ENCODE measurements at regions not wholly inside any gene's neighbourhood (a gene's known extent, or its start where the extent isn't known, plus 50 kb on each side); places are given as distances from the start of the nearest gene placed in this dataset.

- 80% methylated on average over 4 of the region's 4 CpGs for WGBS
- Histone ChIP-seq H3K27me3 (ENCODE audit: control insufficient read depth in 4 of 4, insufficient read depth in 4 of 4, low read length in 3 of 4) (no peaks in the 10 kb centered on the region), H3K36me3 (ENCODE audit: control insufficient read depth in 4 of 4, insufficient read depth in 3 of 4, low read depth in 1 of 4, low read length in 3 of 4) (no peaks in the 10 kb centered on the region), H3K4me3 (ENCODE audit: low read depth in 1 of 3, low read length in 3 of 3) (no peak overlapping the region), H3K27ac (ENCODE audit: low read depth in 1 of 2, low read length in 2 of 2) (no peak overlapping the region), H3K9me3 (ENCODE audit: control insufficient read depth in 4 of 4, low read length in 3 of 4) (peaks cover 0 to 1% (median 0%) of the 10 kb centered on the region in 4 donors), H3K9ac (ENCODE audit: low read depth in 1 of 2, low read length in 2 of 2) (no peak overlapping the region), H3K4me1 (ENCODE audit: control insufficient read depth in 4 of 4, insufficient read depth in 4 of 4, low read length in 3 of 4) (no peaks in the 10 kb centered on the region)
- TF ChIP-seq NR2F2 (IDR thresholded peaks at IDR 0.05), result no peak
- no peak for TF ChIP-seq ATF3 (IDR thresholded peaks at IDR 0.05)
- no peak for TF ChIP-seq TAF1 (conservative IDR thresholded peaks at IDR 0.05)
- TF ChIP-seq RXRA (IDR thresholded peaks at IDR 0.05), result no peak
- TF ChIP-seq REST (IDR thresholded peaks at IDR 0.05), result no peak
- no peak for TF ChIP-seq CTCF (IDR thresholded peaks at IDR 0.05; ENCODE audit: low read depth, low read length, missing input control)
- no peak for TF ChIP-seq FOXA2 (IDR thresholded peaks at IDR 0.05)
- TF ChIP-seq RAD21 (IDR thresholded peaks at IDR 0.05), result no peak
- TF ChIP-seq EGR1 (IDR thresholded peaks at IDR 0.05; ENCODE audit: low read depth in 2 of 2), result no peak
- TF ChIP-seq ZBTB33 (IDR thresholded peaks at IDR 0.05), result no peak
- TF ChIP-seq SP1 (IDR thresholded peaks at IDR 0.05), result no peak
- TF ChIP-seq GABPA (IDR thresholded peaks at IDR 0.05 in 1 of 2, conservative IDR thresholded peaks at IDR 0.05 in 1 of 2), result no peak
- no peak for TF ChIP-seq YY1 (IDR thresholded peaks at IDR 0.05)
- TF ChIP-seq FOXA1 (IDR thresholded peaks at IDR 0.05), result no peak
- no peak for TF ChIP-seq JUND (IDR thresholded peaks at IDR 0.05)
- TF ChIP-seq MAX (IDR thresholded peaks at IDR 0.05), result no peak
- TF ChIP-seq HNF4A (conservative IDR thresholded peaks at IDR 0.05), result no peak
- no peak for DNase-seq (ENCODE audit: low spot score)
These were observed 571.2 kb downstream of the EFNA5 start for GRCh38 chr5:107099506-107099905.

GRCh38 chr5:107092695-107093094 lies 578.0 kb downstream of the EFNA5 start:
- Histone ChIP-seq H3K9ac (ENCODE audit: low read depth in 1 of 2, low read length in 2 of 2) (no peak overlapping the region), H3K9me3 (ENCODE audit: control insufficient read depth in 4 of 4, low read length in 3 of 4) (peaks cover 0 to 4% (median under 1%) of the 10 kb centered on the region in 4 donors), H3K27ac (ENCODE audit: low read depth in 1 of 2, low read length in 2 of 2) (no peak overlapping the region), H3K27me3 (ENCODE audit: control insufficient read depth in 4 of 4, insufficient read depth in 4 of 4, low read length in 3 of 4) (no peaks in the 10 kb centered on the region), H3K4me3 (ENCODE audit: low read depth in 1 of 3, low read length in 3 of 3) (no peak overlapping the region), H3K36me3 (ENCODE audit: control insufficient read depth in 4 of 4, insufficient read depth in 3 of 4, low read depth in 1 of 4, low read length in 3 of 4) (no peaks in the 10 kb centered on the region), H3K4me1 (ENCODE audit: control insufficient read depth in 4 of 4, insufficient read depth in 4 of 4, low read length in 3 of 4) (no peaks in the 10 kb centered on the region)
- TF ChIP-seq GABPA (IDR thresholded peaks at IDR 0.05 in 1 of 2, conservative IDR thresholded peaks at IDR 0.05 in 1 of 2), result no peak
- TF ChIP-seq RXRA (IDR thresholded peaks at IDR 0.05), result no peak
- DNase-seq (ENCODE audit: low spot score), result no peak

Measured in liver (tissue), 8 donors.